ENCODE measurements at regions not wholly inside any gene's neighbourhood (a gene's known extent, or its start where the extent isn't known, plus 50 kb on each side); places are given as distances from the start of the nearest gene placed in this dataset.
"Not testable (repeated sequence)": the region's sequence is repeated elsewhere in the genome, so short reads cannot be mapped to it uniquely, and the experiment has no call there.

DNA sequence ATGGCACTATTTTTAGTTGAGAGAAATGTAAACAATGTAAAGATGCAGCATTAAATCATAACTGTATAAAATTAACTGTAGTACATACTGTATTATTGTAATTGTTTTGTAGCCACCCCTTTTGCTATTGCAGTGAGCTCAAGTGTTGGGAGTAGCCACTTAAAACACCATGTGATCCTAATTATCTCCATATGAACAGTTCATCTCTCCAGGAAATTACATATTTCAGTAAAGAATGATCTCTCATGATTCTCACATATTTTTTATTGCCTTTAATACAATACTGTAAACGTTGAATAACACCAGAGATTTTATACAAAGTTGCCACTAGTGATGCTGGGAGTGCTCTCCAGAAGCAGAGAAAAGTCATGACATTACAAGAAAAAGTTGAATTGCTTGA, 1768.6 kb downstream of the LRRC4C start:
- DNase-seq (ENCODE audit: extremely low read depth in 1 of 11, low read depth in 9 of 11, low spot score in 4 of 11) = no peak

DNA sequence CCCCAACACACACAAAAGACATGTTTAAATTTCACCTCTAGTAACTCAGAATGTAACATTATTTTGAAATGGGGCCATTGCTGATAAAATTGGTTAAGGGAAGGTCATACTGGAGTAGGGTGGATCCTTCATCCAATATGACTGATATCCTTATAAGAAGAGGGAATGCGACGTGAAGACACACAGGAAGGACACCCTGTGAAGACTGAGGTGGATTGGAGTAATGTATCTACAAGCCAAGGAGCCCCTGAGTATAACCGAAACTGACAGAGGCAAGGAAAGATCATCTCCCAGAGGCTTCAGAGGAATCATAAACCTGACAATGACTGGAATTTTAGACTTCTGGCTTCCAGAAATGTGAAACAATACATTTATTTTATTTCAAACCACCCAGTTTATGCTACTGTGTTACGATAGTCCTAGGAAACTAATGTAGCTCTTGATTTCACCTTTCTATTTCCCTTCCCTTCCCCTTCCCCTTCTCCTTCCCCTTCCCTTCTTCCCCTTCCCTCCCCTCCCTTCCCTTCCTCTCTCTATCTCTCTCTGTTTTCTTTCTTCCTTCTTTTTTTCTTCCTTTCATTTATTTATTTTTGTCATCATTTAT, 1775.4 kb downstream of the LRRC4C start:
- DNase-seq (ENCODE audit: extremely low read depth in 1 of 11, low read depth in 9 of 11, low spot score in 4 of 11) = no peak

DNA sequence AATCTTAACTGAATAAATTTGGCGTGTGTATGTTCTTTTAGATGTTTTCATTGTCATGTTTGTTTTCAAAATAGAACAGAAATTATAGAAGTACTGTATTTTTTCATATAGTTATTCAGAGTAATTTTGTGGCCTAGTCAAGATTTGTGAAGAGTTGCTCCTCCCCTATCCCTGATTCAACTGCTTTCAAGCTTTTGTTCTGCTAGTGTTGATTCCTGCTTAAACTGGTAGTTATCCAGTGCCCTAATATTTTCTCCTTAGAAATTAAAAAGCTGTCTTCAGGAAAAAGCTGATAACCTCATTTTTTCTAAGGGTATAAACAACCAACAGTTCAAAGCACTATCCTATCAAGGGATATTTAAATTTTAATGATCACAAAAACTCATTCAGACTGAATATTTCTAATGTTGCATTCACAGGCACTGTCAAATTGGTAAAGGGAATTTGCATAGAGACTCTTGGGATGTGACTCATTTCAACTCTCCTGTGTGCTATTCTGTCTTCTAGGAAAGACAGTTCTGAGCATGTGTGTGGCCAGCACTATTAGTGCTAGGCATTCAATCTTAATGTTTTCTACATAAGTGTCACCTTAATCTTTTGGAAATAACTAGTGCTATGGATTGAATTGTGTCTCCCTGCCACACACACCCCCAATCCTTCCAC, 1776.0 kb downstream of the LRRC4C start:
- no peak for DNase-seq (ENCODE audit: extremely low read depth in 1 of 11, low read depth in 9 of 11, low spot score in 4 of 11)

DNA sequence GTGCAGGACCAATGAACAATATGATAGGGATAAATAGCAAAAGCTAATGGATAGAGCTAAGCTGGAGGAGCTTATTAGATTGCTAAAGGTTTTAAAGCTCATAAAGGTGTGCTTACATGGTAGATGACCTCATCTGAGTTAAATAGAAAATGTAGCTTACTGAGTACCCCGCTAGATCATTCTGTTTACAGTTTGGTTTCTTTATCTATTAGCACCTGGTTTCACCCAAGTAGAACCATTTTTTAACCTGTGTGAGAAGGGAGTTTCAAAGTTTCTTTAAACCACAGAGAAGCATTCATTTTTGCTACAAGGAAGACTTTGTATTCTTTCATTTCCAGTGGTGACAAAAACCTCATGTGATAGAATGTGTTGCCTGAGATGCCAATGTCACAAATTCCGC, 1778.0 kb downstream of the LRRC4C start:
- DNase-seq (ENCODE audit: extremely low read depth in 1 of 11, low read depth in 9 of 11, low spot score in 4 of 11) = no peak

DNA sequence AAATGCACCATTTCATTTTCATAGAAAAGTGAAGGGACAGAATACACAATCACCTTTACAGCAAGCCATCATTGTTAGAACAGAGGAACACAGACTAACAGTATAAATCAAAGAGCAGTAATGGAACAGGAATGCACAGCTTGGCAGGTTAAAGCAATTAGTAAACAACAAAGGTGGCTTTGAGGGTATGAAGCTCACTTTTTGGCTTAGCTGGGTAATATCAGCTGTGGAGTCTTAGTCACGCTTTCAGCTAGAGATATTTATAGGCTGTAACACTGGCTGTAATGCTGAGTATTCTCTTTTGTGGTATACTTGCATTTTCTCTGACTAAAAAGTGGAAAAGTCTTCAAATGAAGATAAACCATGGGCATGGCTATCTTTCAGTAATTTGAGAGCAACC, 1780.5 kb downstream of the LRRC4C start:
- DNase-seq (ENCODE audit: extremely low read depth in 1 of 11, low read depth in 9 of 11, low spot score in 4 of 11) = no peak

DNA sequence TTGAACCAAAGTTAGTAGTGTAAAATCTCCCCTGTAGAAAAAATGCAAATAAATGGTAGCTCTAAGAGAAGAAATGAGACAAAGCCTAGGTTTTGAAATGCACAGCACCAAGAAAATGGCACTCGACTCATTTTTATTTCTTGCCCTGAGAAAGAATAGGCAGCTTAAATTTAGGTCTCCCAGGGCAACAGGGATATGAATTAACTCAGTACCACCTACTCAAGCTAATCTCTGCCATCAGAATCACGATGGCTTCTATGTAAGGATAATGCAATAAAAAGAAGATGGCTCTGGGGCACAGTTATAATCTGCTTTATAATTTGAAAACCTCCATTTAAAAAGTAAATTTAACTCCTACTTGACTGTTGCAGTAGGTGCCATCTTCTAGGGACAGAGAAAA, 1784.3 kb downstream of the LRRC4C start:
- no peak for DNase-seq (ENCODE audit: extremely low read depth in 1 of 11, low read depth in 9 of 11, low spot score in 4 of 11)

DNA sequence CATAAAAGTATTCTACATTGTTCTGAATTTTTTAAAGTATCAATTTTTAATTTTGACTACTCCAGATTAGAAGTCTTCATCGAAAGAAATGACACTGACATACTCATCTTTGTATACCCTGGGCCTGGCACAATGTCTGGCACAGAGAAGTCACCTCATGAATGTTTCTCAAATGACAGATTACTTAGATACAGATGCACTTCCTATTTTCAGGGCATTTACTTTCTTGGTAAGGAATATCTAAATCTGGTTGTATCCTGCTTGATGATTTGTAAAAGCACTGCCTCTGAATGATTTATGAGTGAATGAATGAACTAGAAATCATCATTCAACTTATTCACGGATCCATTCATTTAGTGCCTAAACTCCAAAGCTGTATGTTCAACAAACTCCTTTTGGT, 1784.7 kb downstream of the LRRC4C start:
- no peak for DNase-seq (ENCODE audit: extremely low read depth in 1 of 11, low read depth in 9 of 11, low spot score in 4 of 11)

DNA sequence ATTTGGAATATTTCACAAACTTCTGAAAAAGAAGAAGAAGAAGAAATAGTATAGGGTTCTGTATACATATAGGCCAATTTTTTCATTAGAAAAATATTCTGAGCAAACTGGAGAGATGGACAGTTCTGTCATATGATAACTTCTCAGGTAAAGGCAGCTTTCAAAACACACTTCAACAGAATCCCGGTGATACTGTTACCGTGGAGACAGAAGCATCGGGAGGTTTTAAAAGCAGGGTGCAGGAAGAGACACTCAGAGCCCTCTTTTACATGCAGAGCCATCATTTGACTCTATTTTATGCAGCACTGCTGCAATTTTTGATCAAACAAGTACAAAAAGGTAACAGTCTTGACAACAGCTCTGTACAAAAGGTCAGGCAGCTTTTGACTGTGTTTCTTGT, 1785.4 kb downstream of the LRRC4C start:
- no peak for DNase-seq (ENCODE audit: extremely low read depth in 1 of 11, low read depth in 9 of 11, low spot score in 4 of 11)

DNA sequence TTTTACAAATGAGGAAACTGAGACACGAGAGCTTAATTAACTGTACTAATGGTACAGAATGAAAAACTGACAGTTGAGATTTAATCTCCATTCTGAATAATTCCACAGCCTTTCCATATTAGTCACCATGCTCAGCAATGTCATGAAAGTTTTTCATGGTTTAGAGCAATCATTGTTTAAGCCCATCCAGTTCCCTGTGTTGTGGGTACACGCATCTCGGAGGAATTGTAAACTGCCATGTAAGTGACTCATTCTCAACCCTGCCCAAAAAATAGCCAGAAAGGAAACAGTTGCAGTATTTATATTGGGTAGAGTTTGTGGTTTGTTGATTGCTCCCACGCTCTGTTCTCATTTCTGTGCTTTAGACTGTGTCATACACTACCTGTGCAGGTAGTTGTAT, 1790.8 kb downstream of the LRRC4C start:
- DNase-seq (ENCODE audit: extremely low read depth in 1 of 11, low read depth in 9 of 11, low spot score in 4 of 11) = no peak

DNA sequence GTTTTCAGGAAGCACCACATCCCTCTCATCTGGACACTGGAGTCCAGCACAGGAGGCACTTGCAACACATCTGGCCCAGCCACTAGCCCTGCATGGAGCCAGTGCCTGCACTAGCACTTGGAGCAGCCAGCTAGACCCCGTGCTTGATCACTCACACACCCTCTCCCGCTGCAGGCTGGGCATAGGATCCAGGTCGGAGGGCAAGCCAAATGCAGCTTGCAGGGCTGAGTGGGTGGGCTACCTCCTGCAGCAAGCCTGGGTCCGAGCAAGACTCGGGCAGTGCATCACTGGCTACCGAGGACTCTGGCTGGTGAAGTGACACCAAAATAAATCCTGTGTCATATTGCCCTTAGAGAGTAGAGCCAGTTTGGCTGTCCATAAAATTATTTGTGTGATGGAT, 1795.4 kb downstream of the LRRC4C start:
- no peak for DNase-seq (ENCODE audit: extremely low read depth in 1 of 11, low read depth in 9 of 11, low spot score in 4 of 11)

DNA sequence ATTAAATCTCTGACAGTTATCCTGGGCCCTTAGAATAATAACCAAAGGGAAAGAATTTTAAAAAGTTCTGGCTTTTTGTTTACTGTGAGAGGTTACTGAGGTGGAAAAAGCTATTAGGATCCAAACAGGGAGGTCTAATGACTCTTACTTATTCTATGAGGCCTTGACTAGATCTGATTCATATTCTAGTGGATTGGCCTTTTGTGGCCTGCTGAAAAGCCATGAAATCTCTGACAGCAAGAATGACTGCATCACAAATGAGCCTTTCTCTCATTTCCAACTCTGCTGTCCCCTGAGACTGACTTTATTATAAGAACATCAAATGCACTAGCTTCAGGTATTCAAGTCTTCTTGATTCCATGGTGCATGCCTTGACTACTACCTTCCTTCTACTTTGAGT, 1797.6 kb downstream of the LRRC4C start:
- no peak for DNase-seq (ENCODE audit: extremely low read depth in 1 of 11, low read depth in 9 of 11, low spot score in 4 of 11)

DNA sequence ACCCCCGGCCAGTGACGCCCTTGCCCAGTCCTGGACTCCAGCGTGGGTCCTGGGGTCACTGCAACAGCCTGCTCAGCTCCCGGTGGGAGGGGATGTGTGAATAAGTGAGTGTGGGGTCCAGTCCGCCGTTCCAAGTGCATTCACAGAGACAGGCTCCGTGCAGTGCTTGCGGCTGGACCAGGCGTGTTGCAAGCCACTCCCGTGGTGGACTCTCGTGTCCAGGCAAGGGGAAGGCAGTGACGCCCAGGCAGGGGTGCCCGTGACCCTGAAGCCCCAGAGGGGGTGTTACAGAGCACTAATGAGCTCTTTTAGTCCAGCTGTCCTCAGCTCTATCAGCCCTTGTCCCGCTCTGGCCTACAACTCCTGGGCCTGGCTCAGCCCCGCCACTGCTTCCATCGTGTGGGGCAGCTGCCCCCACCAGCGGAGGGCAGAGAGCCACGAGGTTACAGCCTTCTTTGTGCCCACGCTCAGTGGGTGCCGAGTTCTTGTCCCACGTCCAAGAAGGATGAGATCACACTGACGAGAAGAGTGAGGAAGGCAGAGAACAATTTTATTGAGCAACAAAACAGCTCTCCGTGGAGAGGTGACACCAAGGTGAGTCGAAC, 1807.5 kb downstream of the LRRC4C start:
- no peak for DNase-seq (ENCODE audit: extremely low read depth in 1 of 11, low read depth in 9 of 11, low spot score in 4 of 11)

DNA sequence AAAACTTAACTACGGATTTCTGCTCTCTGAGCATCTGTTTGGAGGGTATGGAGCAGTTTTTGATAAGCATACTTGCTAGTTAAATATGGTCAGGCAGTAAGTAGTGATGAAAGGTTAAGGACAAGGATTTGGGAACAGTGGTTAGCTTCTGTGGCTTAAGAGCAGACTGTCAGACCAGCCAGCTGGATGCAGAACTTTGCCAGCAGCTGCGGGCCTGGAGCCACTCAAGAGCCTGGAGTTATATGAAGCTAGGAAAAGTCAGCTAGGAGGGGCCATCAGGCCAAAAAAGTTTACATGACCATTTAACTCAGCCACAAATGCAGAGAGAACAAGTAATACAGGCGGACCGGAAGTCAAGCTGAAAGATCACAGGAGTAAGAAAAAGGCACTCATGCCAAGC, 1817.7 kb downstream of the LRRC4C start:
- DNase-seq (ENCODE audit: extremely low read depth in 1 of 11, low read depth in 9 of 11, low spot score in 4 of 11) = no peak

DNA sequence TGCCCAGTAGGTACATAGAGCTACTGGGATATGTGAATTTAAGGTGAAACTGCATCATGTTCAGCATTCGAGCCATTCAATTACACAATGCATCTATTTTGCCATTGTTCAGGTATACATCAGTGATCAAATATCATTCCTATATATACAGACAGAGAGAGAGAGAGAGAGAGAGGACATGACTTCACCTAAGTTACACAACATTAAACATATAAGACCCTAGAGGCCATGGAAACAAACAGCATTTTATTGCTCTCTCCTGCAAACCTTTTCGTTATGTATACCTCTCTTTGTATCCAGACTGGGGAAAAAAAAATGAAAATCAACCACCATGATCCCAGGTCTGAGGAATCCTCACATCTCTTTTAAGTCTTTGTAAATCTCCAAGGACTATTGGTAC, 1829.1 kb downstream of the LRRC4C start:
- no peak for DNase-seq (ENCODE audit: extremely low read depth in 1 of 11, low read depth in 9 of 11, low spot score in 4 of 11)

DNA sequence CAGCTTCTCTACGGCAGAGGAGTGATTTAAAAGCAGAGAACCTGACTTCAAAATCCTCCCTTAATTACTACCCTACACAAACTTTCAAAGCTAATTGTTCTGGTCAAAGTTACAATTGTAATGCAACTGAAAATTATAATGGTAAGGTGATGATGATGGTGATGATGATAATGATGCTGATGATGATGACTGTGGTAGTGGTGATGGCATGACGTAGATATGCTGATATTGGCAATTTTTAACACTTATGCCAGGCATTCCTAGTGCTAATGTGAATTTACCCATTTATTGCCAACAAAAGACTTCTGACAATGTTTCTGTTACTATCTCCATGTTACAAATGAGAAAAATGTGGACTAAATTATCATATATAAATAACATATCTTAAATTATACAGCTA, 1831.1 kb downstream of the LRRC4C start:
- no peak for DNase-seq (ENCODE audit: extremely low read depth in 1 of 11, low read depth in 9 of 11, low spot score in 4 of 11)

DNA sequence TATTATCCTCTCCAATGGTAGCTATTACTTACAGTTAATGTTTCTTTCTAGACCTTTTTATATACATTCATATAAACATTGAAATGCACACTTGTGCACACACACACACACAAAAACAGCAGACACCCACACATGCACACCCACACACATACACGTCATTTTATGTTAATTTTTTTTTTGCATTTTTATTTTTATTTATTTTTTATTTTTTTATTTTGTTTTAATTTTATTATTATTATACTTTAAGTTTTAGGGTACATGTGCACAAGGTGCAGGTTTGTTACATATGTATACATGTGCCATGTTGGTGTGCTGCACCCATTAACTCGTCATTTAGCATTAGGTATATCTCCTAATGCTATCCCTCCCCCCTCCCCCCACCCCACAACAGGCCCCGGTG, 1839.1 kb downstream of the LRRC4C start:
- not testable (repeated sequence) for DNase-seq (ENCODE audit: extremely low read depth in 1 of 11, low read depth in 9 of 11, low spot score in 4 of 11)

DNA sequence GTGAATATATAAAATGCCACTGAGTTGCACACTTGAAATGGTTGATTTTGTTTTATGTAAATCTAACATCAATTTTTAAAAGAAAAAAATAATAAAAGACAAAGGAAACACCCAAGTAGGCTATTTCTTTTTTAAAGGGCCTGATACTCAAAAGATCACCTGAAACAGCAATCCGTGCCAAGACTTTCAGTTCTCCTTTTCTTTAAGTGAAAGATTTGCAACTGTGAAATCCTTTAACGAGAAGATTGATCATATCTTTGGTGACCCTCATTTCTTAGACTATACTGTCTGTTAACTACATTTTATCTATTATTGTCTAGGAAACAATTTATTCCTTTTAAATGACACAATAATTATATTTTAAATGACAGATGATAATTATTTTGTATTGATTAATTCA, 1841.5 kb downstream of the LRRC4C start:
- DNase-seq (ENCODE audit: extremely low read depth in 1 of 11, low read depth in 9 of 11, low spot score in 4 of 11) = no peak

DNA sequence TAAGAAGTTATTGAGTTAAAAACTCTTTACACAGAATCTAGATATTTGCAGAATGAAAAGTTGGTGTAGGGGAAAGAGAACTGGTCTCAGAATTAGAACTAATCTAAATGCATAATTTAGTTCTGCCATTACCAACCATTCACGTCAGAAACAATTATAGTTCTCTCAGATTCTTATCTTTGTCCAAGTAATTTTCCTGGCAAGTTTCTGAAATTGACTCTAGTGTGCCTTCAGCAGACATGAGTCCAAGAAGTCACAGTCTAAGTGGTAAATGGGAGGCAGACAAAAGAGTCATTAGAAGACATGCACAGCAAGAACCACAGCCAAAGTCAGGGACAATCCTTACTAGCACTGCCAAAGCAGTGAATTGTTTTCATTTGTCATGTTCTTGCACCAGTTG, 1870.1 kb downstream of the LRRC4C start:
- DNase-seq (ENCODE audit: extremely low read depth in 1 of 11, low read depth in 9 of 11, low spot score in 4 of 11) = no peak

DNA sequence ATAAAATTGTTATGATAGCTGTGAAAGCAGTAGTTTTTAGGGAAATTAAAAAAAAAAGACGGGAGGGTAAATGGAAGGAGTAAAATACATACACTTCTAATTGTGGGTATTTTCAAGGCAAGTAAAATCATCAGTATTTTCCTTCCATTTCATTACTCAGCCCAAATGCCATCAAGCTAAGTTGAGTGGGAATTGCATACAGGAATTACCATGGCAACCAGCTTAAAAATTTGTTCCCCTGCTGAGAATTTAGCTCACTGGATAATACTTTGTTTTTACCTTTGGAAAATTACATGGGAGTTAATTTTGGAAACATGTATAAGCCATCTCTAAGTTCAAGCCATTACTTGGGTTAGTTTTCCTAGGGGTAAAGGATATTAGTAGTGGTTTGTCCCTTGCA, 1873.4 kb downstream of the LRRC4C start:
- DNase-seq (ENCODE audit: extremely low read depth in 1 of 11, low read depth in 9 of 11, low spot score in 4 of 11) = no peak

DNA sequence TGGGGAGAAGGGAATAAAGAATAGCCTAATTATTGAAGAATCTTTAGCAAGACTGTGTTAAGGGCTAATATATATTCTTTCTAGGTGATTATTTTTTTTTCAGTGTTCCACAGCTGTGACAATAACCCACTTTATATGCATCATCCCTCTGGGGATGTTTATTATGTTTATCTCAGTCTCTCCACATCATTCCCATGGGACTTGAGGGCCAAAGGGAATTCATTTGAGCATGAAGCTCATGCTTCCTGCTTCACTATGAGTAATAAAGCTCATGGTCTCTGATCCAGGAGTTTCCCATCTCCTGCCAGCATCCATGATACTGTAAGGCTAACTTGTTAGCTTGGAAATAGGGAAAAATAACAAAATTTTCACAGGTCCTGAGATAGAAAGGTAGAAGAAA, 1888.4 kb downstream of the LRRC4C start:
- DNase-seq (ENCODE audit: extremely low read depth in 1 of 11, low read depth in 9 of 11, low spot score in 4 of 11) = no peak

DNA sequence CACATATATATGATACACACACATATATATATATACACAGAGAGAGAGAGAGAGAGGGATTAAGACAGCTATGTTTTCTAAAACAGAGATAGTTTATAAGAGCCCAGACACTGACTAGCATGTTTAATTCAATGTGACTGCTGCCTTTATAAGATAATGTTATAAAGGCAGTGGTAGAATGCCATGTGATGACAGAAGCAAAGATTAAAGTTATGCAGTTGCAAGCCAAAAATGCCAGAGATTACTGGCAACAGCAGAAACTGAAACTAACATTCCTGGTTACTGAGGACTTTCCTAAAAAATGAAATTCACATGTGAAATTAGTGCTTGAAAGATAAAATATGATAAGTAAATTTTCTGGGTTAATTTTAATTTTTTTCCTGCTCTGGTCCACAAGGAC, 1888.9 kb downstream of the LRRC4C start:
- DNase-seq (ENCODE audit: extremely low read depth in 1 of 11, low read depth in 9 of 11, low spot score in 4 of 11) = no peak
